Type B pancreatic cell (in vitro differentiated cells): ENCODE measurements at regions not wholly inside any gene's neighbourhood (a gene's known extent, or its start where the extent isn't known, plus 50 kb on each side); places are given as distances from the start of the nearest gene placed in this dataset.

Experiments used
- DNase-seq: peaks from one replicate; pipeline ENCODE4 v3.0.0; 2021; ENCODE audit warnings: mixed read lengths; ENCODE audit not compliant: unreplicated experiment; ENCODE audit errors: extremely low spot score
- H3K27ac Mint-ChIP-seq: 2 replicates; pipeline ENCODE4 v1.8.0; 2021; ENCODE audit warnings: mild to moderate bottlenecking, mixed read lengths
- H3K27me3 Mint-ChIP-seq: 2 replicates; pipeline ENCODE4 v1.8.0; 2021; ENCODE audit warnings: mixed read lengths
- H3K36me3 Mint-ChIP-seq: 2 replicates; pipeline ENCODE4 v1.8.0; 2021; ENCODE audit warnings: mixed read lengths
- H3K4me1 Mint-ChIP-seq: one replicate; pipeline ENCODE4 v1.8.0; 2021; ENCODE audit warnings: mixed read lengths; ENCODE audit not compliant: unreplicated experiment
- H3K4me3 Mint-ChIP-seq: 2 replicates; pipeline ENCODE4 v1.8.0; 2021; ENCODE audit warnings: mild to moderate bottlenecking, mixed read lengths
- H3K9me3 Mint-ChIP-seq: 2 replicates; pipeline ENCODE4 v1.8.0; 2021; ENCODE audit warnings: mixed read lengths
- CTCF ChIP-seq: fragments of 200-600 bp; sonication (generic); conservative IDR thresholded peaks from 2 replicates; pipeline ENCODE4 v1.5.0; 2021; ENCODE audit warnings: antibody characterized with exemption, mild to moderate bottlenecking

GRCh38 chr10:130335336-130335735 is 199.1 kb downstream of the GLRX3 start:
- Mint-ChIP-seq H3K4me1 (no peaks in the 10 kb centered on the region), H3K9me3 (no peaks in the 10 kb centered on the region), H3K27me3 (peaks cover 12% of the 10 kb centered on the region), H3K4me3 (no peak overlapping the region), H3K27ac (no peak overlapping the region), H3K36me3 (no peaks in the 10 kb centered on the region)
- DNase-seq = peak; percentile 42
- no peak for TF ChIP-seq CTCF

DNA sequence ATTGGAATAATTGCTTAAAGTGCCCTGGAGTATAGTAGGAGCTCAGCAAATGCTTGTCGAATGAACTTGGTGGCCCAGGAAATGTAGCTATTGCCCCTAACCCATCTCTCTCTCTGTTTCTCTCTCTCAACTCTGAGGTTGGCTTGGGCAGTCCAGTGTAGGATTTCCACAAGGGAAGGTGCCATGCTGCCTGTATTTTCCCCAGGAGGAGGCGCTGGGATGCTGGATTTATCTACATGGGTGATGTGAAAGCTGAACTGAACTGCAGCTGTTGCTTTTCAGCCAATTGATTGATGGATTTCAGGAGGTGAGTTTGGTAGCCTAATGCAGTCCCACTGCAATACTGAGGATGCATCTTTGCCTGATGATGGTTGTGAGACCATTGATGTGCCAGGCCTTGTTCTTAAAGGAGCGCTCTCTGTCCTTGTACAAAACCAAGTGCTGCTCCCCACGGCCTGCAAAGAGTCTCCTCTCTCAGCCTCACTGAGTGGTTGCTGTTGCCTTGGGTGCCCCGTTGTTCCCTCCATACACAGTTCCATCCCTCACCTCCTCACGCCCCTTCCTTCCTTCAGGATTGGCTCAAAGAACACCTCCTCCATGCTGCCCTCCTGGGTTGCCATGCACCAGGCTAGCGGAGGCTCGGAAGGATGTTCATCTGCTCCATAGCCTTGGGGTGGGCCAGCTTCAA is 200.6 kb downstream of the GLRX3 start:
- H3K4me3 Mint-ChIP-seq = no peak overlapping the region
- peaks cover 16% of the 10 kb centered on the region for H3K27me3 Mint-ChIP-seq
- peak; percentile 42 for TF ChIP-seq CTCF
- no peak overlapping the region for H3K27ac Mint-ChIP-seq
- no peak for DNase-seq
- no peaks in the 10 kb centered on the region for H3K9me3 Mint-ChIP-seq
- no peaks in the 10 kb centered on the region for H3K4me1 Mint-ChIP-seq
- H3K36me3 Mint-ChIP-seq = no peaks in the 10 kb centered on the region

DNA sequence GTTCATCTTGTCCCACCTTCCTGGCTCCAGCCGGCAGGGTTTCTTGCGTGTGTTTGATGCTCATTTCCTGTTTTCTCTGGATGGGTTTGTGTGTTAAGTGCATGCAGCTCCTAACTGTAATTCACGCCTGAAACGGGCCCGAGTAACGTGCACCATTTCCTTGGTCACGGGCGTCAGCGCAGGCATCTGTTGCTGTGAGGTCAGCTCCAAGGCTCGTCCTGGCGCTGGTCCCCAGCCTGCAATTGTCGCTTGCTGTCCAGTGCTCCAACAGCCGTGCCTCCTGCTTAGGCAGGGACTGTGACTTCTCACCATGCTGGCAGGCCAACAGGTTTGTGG is 201.1 kb downstream of the GLRX3 start:
- no peak for TF ChIP-seq CTCF
- Mint-ChIP-seq H3K4me3 (no peak overlapping the region), H3K36me3 (no peaks in the 10 kb centered on the region), H3K27ac (no peak overlapping the region), H3K4me1 (no peaks in the 10 kb centered on the region), H3K27me3 (peaks cover 21% of the 10 kb centered on the region), H3K9me3 (no peaks in the 10 kb centered on the region)
- peak; percentile 56 for DNase-seq

DNA sequence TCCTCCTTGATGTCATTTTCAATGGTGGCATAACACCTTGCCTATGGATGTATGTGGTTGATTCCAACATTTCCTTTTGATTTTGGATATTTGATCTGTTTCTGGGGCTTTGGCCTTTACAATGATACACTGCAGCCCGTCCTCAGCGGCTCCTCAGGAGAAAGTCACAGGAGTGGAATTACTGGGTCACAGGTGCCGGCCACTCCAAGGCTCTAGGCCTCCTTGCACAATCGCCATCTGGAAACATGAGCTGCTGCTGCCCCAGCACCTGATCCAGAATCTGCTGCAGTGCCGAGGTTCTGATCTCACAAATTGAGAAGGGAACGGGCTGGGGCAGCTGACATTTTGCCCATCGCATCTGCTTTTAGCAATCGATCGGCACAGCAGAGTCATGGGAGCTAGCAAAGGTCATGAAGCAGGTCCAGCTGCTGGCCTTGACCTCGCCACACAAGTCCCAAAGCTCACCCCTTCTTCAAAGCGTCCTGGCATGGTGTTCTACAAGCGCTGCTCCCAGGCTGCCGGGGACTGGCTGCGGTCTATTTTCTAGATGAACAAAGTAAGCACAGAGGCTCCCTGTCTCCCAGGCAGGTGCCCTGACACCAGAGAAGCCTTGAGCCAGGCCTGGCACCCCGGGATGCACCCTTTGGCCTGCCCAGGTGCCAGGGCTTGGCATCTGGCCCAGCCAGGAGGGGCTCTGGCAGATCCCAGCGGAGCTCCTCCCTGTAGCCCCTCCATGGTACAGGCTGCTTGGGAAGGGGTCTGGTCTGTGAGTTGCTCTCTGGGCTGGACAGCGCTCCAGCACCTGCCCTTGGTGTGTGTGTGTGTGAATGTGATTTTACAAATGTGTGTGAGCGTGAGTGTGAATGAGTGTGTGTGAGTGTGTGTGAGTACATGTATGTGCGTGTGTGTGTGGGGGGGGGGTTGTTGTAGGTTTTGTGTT is 201.8 kb downstream of the GLRX3 start:
- H3K27me3 Mint-ChIP-seq = peaks cover 20% of the 10 kb centered on the region
- H3K36me3 Mint-ChIP-seq = no peaks in the 10 kb centered on the region
- no peak overlapping the region for H3K4me3 Mint-ChIP-seq
- H3K4me1 Mint-ChIP-seq = no peaks in the 10 kb centered on the region
- no peaks in the 10 kb centered on the region for H3K9me3 Mint-ChIP-seq
- H3K27ac Mint-ChIP-seq = no peak overlapping the region
- peak; percentile 52 for DNase-seq
- TF ChIP-seq CTCF = no peak

DNA sequence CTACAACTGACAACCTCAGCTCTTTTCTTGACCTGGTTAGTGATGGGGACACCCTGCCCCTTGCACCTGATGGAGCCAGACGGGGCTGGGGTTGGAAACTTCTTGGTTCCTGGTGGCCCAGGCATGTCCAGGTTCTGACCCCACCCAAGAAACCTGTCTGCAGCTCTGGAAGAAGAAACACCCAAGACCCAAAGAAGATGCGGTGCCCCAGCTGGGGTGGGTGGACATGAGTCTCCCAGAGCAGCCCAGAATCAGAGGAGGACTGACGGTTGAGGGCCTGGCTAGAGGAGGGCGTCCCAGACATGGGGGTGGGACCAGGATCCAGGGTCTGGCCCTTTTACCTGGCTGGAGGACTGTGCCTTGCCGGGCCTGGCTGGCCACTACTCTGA is 202.4 kb downstream of the GLRX3 start:
- peak; percentile 50 for DNase-seq
- no peak overlapping the region for H3K4me3 Mint-ChIP-seq
- peaks cover 21% of the 10 kb centered on the region for H3K27me3 Mint-ChIP-seq
- H3K4me1 Mint-ChIP-seq = no peaks in the 10 kb centered on the region
- H3K36me3 Mint-ChIP-seq = no peaks in the 10 kb centered on the region
- no peak for TF ChIP-seq CTCF
- H3K27ac Mint-ChIP-seq = no peak overlapping the region
- H3K9me3 Mint-ChIP-seq = no peaks in the 10 kb centered on the region
